Right atrium auricular region (tissue), 2 donors: ENCODE measurements at regions not wholly inside any gene's neighbourhood (a gene's known extent, or its start where the extent isn't known, plus 50 kb on each side); places are given as distances from the start of the nearest gene placed in this dataset.

ENCODE experiments used
- DNase-seq: peaks from one replicate; pipeline ENCODE4 v3.0.0-alpha.2; 2019; ENCODE audit warnings: low spot score
- H3K27ac ChIP-seq, 2 donors: fragments of 200-600 bp; sonication (generic); 1 replicate in 1 of 2; 2 replicates in 1 of 2; pipeline ENCODE4 v1.5.1; 2016 to 2019
- H3K27me3 ChIP-seq, 2 donors: fragments of 200-600 bp; sonication (generic); one replicate each; pipeline versions ENCODE4 v1.5.1 to v1.6.0; 2017 to 2019
- H3K36me3 ChIP-seq: fragments of 200-600 bp; sonication (generic); one replicate; pipeline ENCODE4 v1.5.1; 2016
- H3K4me1 ChIP-seq, 2 donors: fragments of 200-600 bp; sonication (generic); one replicate each; pipeline versions ENCODE4 v1.5.1 to v1.6.0; 2017 to 2019
- H3K4me3 ChIP-seq, 2 donors: fragments of 200-600 bp; sonication (generic); 1 replicate in 1 of 2; 2 replicates in 1 of 2; pipeline ENCODE4 v1.5.1; 2017 to 2019; ENCODE audit warnings: mild to moderate bottlenecking in 1 of 2, moderate library complexity in 1 of 2
- H3K9me3 ChIP-seq, 2 donors: fragments of 200-600 bp; sonication (generic); one replicate each; pipeline ENCODE4 v1.5.1; 2019
- TF ChIP-seq, protein P1 (sequence below), 2 donors: fragments of 200-600 bp; sonication (generic); IDR thresholded peaks; one replicate each; pipeline ENCODE4 v1.5.1; 2019; ENCODE audit warnings: antibody characterized with exemption in 2 of 2

DNA sequence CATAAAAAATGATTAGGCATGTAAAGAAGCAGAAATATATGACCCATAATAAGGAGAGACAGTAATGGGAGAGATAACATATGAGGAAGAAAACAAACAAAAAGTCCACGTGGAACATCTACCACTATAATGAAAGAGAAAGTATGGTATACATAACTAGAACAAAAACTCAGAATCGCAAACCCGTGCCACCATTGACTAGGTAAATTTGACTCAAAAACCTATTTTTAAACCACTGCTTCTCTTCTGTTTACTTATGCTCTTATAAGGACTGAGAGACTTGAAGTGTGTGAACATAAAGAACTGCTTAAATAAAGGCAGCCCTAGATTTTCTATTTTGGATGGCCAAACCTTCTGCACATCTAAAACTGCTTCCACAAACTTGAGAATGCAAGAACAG, 330.7 kb downstream of the CAAP1 start:
- H3K27me3 ChIP-seq, result no peaks in the 10 kb centered on the region
- no peak overlapping the region for H3K4me3 ChIP-seq
- TF ChIP-seq, protein P1, sequence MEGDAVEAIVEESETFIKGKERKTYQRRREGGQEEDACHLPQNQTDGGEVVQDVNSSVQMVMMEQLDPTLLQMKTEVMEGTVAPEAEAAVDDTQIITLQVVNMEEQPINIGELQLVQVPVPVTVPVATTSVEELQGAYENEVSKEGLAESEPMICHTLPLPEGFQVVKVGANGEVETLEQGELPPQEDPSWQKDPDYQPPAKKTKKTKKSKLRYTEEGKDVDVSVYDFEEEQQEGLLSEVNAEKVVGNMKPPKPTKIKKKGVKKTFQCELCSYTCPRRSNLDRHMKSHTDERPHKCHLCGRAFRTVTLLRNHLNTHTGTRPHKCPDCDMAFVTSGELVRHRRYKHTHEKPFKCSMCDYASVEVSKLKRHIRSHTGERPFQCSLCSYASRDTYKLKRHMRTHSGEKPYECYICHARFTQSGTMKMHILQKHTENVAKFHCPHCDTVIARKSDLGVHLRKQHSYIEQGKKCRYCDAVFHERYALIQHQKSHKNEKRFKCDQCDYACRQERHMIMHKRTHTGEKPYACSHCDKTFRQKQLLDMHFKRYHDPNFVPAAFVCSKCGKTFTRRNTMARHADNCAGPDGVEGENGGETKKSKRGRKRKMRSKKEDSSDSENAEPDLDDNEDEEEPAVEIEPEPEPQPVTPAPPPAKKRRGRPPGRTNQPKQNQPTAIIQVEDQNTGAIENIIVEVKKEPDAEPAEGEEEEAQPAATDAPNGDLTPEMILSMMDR (IDR thresholded peaks at IDR 0.05), result no peak
- DNase-seq, result no peak
- H3K4me1 ChIP-seq, result no peaks in the 10 kb centered on the region
- no peaks in the 10 kb centered on the region for H3K36me3 ChIP-seq
- H3K9me3 ChIP-seq, result no peaks in the 10 kb centered on the region
- no peak overlapping the region for H3K27ac ChIP-seq

- Histone ChIP-seq H3K27ac (no peak overlapping the region), H3K4me3 (no peak overlapping the region), H3K9me3 (no peaks in the 10 kb centered on the region), H3K4me1 (no peaks in the 10 kb centered on the region), H3K36me3 (no peaks in the 10 kb centered on the region), H3K27me3 (no peaks in the 10 kb centered on the region)
- TF ChIP-seq, protein P1 (IDR thresholded peaks at IDR 0.05), result no peak
- no peak for DNase-seq
These were observed 333.1 kb downstream of the CAAP1 start for GRCh38 chr9:26559506-26559905.

DNA sequence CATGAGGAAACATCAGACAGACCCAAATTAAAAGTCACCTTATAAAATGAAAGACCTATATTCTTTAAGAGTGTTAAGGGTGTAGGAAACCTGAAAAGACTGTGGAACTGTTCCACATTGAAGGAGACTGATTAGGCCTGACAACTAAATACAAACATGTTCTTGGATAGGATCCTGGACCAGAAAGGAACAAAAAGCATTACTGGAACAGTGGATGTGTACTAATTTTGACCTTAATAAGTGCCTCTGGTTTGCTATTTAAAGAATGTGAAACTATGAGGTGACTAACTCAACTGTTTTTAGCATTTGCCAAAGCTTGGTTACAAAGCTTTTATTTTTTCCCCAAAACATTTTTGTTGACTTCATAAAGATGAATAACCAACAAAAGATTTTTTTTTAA, 340.6 kb downstream of the CAAP1 start:
- no peaks in the 10 kb centered on the region for H3K27me3 ChIP-seq
- no peak overlapping the region for H3K27ac ChIP-seq
- H3K36me3 ChIP-seq, result no peaks in the 10 kb centered on the region
- TF ChIP-seq, protein P1 (IDR thresholded peaks at IDR 0.05), result no peak
- no peak overlapping the region for H3K4me3 ChIP-seq
- no peak for DNase-seq
- no peaks in the 10 kb centered on the region for H3K4me1 ChIP-seq
- H3K9me3 ChIP-seq, result no peaks in the 10 kb centered on the region

GRCh38 chr9:26551451-26551850, 341.2 kb downstream of the CAAP1 start:
- TF ChIP-seq, protein P1 (IDR thresholded peaks at IDR 0.05), result no peak
- H3K4me3 ChIP-seq, result no peak overlapping the region
- no peaks in the 10 kb centered on the region for H3K9me3 ChIP-seq
- no peaks in the 10 kb centered on the region for H3K27me3 ChIP-seq
- H3K36me3 ChIP-seq, result no peaks in the 10 kb centered on the region
- no peak overlapping the region for H3K27ac ChIP-seq
- DNase-seq, result no peak
- H3K4me1 ChIP-seq, result no peaks in the 10 kb centered on the region

DNA sequence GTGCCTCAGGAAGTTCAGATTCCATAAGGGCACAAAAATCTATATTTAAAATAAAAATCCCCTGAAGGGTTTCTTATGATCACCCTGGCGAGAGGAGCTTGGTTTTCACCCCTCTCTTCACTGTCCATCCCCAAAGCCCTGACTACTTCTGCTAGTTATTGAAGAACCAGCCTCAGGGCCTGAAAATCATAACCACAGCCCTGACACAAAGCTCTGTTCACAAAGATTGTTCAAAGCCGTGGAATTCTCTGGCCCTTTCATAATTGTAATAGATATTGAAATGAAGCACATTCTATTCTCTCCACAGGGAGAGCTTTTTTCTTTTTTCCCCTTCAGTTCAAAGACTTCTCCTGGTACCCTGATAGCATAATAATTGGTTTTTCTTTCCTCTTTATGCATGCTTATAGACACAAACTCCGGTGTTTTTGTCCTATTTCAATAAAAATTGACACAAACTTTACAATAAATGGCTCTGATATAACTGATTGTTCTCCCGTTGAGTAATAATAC, 343.8 kb downstream of the CAAP1 start:
- TF ChIP-seq, protein P1 (IDR thresholded peaks at IDR 0.05), result no peak
- Histone ChIP-seq H3K27me3 (no peaks in the 10 kb centered on the region), H3K4me3 (no peak overlapping the region), H3K9me3 (no peaks in the 10 kb centered on the region), H3K36me3 (no peaks in the 10 kb centered on the region), H3K4me1 (no peaks in the 10 kb centered on the region), H3K27ac (no peak overlapping the region)
- DNase-seq, result no peak

DNA sequence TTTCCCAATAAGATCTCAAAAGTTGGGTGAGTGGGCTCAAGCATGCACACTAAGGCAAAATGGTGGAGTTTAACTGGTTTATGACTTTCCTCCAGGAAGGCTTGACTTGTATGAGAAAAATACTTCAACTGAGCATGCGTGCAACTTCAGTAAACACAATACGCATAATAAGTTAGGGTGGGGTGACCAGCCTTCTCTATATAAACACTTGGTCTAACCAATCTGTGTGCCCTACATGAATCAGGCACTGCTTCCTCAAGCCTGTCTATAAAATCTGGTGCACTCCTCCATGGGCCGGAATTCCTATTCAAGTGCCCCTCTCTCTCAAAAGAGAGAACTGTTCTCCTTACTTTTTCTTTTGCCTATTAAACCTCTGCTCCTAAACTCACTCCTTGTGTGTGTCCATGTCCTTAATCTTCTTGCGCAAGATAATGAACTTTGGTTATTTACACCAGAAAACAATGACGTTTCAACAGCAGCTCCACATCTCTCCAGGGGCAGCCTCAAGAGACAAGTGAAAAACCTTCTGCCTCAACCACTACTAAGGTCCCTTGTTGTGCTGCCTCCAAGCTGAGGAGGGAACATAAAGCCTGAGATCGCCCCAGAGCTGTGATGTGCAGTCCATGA, 352.6 kb downstream of the CAAP1 start:
- Histone ChIP-seq H3K27me3 (no peaks in the 10 kb centered on the region), H3K4me1 (no peaks in the 10 kb centered on the region), H3K27ac (no peak overlapping the region), H3K4me3 (no peak overlapping the region), H3K36me3 (no peaks in the 10 kb centered on the region), H3K9me3 (no peaks in the 10 kb centered on the region)
- TF ChIP-seq, protein P1 (IDR thresholded peaks at IDR 0.05), result no peak
- no peak for DNase-seq
